ENCODE measurements at regions not wholly inside any gene's neighbourhood (a gene's known extent, or its start where the extent isn't known, plus 50 kb on each side); places are given as distances from the start of the nearest gene placed in this dataset.

DNA sequence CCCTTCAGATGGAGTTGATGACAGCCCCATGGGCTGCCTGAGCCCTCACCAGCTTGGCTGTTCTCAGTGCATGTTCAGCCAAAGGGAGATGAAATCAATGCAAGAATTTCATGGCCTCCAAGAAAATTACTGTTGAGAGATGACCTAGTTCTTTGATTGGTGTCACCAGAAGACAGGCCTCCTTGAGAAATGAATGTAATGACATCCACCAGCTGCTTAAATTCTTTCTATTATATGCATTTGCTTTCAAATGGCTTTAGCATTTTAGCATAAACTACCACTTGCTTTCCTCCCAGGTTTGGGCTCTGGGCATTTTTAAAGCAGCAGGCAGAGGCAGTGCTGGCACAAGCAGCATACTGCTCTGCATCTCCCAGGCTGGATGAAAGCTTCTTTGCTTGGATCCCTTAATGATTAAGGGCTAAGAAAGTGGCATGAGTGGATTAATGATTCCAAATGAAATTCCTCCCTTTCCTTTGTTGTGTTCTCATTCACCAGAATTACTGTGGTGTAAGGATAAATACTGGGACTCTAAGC is 278.4 kb downstream of the ZNF326 start:
- TF ChIP-seq, protein P1, sequence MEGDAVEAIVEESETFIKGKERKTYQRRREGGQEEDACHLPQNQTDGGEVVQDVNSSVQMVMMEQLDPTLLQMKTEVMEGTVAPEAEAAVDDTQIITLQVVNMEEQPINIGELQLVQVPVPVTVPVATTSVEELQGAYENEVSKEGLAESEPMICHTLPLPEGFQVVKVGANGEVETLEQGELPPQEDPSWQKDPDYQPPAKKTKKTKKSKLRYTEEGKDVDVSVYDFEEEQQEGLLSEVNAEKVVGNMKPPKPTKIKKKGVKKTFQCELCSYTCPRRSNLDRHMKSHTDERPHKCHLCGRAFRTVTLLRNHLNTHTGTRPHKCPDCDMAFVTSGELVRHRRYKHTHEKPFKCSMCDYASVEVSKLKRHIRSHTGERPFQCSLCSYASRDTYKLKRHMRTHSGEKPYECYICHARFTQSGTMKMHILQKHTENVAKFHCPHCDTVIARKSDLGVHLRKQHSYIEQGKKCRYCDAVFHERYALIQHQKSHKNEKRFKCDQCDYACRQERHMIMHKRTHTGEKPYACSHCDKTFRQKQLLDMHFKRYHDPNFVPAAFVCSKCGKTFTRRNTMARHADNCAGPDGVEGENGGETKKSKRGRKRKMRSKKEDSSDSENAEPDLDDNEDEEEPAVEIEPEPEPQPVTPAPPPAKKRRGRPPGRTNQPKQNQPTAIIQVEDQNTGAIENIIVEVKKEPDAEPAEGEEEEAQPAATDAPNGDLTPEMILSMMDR (IDR thresholded peaks at IDR 0.05): no peak
- no peak for TF ChIP-seq POLR2A (IDR thresholded peaks at IDR 0.05)

Data from ovary (tissue), 3 donors.